Panc1 (cell line): ENCODE measurements at regions not wholly inside any gene's neighbourhood (a gene's known extent, or its start where the extent isn't known, plus 50 kb on each side); places are given as distances from the start of the nearest gene placed in this dataset.

Source experiments
- ATAC-seq: fragments of 200-7000 bp; cut with Tn5 transposase; 2 replicates; pipeline ENCODE4 v1.9.1; 2020; ENCODE audit warnings: mild to moderate bottlenecking, moderate library complexity
- BruUV-seq: library from RNA; stranded (reverse); fragments of 400-500 nt; replicated peaks from 2 replicates; lab custom pipeline; 2021; lab: Mats Ljungman, UMichigan
- CTCF ChIA-PET: fragments of 300-600 bp; sonication (Branson Sonifier 250); formaldehyde crosslinking; loops from one replicate; lab custom pipeline; 2022; ENCODE audit warnings: antibody characterized with exemption; lab: Charles Lee
- POLR2A ChIA-PET: fragments of 300-600 bp; sonication (Branson Sonifier 250); formaldehyde crosslinking; loops from one replicate; lab custom pipeline; 2022; ENCODE audit warnings: antibody characterized with exemption; lab: Charles Lee
- DNase-seq: peaks from one replicate; pipeline ENCODE4 v3.0.0-alpha.2; 2010; ENCODE audit warnings: low read depth, low spot score
- H3K27ac ChIP-seq: 2 replicates; pipeline ENCODE4 v1.5.1; 2011; ENCODE audit warnings: mild to moderate bottlenecking, low read length, inconsistent platforms
- H3K27me3 ChIP-seq: fragments of 200-500 bp; sonication (Bioruptor generic); 2 replicates; pipeline ENCODE4 v1.6.0; 2014; ENCODE audit warnings: low read length, inconsistent platforms; ENCODE audit not compliant: control insufficient read depth, insufficient read depth
- H3K36me3 ChIP-seq: fragments of 200-500 bp; sonication (Bioruptor generic); 2 replicates; pipeline ENCODE4 v1.5.1; 2014; ENCODE audit warnings: inconsistent platforms, mild to moderate bottlenecking, low read length, moderate library complexity; ENCODE audit not compliant: control insufficient read depth, insufficient read depth
- H3K4me1 ChIP-seq: 2 replicates; pipeline ENCODE4 v1.5.1; 2011; ENCODE audit warnings: inconsistent platforms, mild to moderate bottlenecking, low read length, moderate library complexity; ENCODE audit not compliant: control insufficient read depth, insufficient read depth
- H3K4me3 ChIP-seq, 2 experiments: 2 replicates each; pipeline ENCODE4 v1.5.1; 2011 to 2012; ENCODE audit warnings: low read depth in 2 of 2, low read length in 2 of 2, mild to moderate bottlenecking in 2 of 2, inconsistent platforms in 1 of 2, moderate library complexity in 1 of 2
- H3K9me3 ChIP-seq: fragments of 200-500 bp; sonication (Bioruptor generic); 2 replicates; pipeline ENCODE4 v1.5.1; 2014; ENCODE audit warnings: low read depth, mild to moderate bottlenecking, inconsistent platforms, low read length, moderate library complexity; ENCODE audit not compliant: control insufficient read depth, insufficient read depth
- CTCF ChIP-seq: fragments of 450-650 bp; IDR thresholded peaks from 2 replicates; pipeline ENCODE4 v1.5.1; 2017; ENCODE audit warnings: mild to moderate bottlenecking
- POLR2AphosphoS5 ChIP-seq: IDR thresholded peaks from 2 replicates; pipeline ENCODE4 v1.6.1; 2012; ENCODE audit warnings: mild to moderate bottlenecking, low read depth, low read length, moderate library complexity
- SIN3A ChIP-seq: IDR thresholded peaks from 2 replicates; pipeline ENCODE4 v1.6.1; 2012; ENCODE audit warnings: low read depth, mild to moderate bottlenecking, low read length, moderate library complexity, borderline replicate concordance; ENCODE audit not compliant: insufficient read depth
- TCF7L2 ChIP-seq: IDR thresholded peaks from 2 replicates; pipeline ENCODE4 v1.6.1; 2011; ENCODE audit warnings: mild to moderate bottlenecking, low read depth, low read length, inconsistent platforms
- in situ Hi-C: cut with HindIII; loops from 2 replicates; pipeline ENCODE4 v1.10.0; 2016; ENCODE audit warnings: low sequenced_read_pairs, low pct_unique_long_range_greater_than_20kb
- intact Hi-C: fragments of 100-400 bp; cut with micrococcal nuclease; formaldehyde crosslinking; loops from one replicate; pipeline ENCODE4 v1.10.0; 2022; ENCODE audit not compliant: unreplicated experiment
- TF ChIP-seq, protein P1 (sequence below), 2 experiments: IDR thresholded peaks; 2 replicates each; pipeline ENCODE4 v1.6.1; 2011 to 2012; ENCODE audit warnings: low read depth in 2 of 2, control low read depth in 1 of 2, low read length in 1 of 2, mild to moderate bottlenecking in 1 of 2, moderate library complexity in 1 of 2; ENCODE audit not compliant: insufficient read depth in 1 of 2

DNA sequence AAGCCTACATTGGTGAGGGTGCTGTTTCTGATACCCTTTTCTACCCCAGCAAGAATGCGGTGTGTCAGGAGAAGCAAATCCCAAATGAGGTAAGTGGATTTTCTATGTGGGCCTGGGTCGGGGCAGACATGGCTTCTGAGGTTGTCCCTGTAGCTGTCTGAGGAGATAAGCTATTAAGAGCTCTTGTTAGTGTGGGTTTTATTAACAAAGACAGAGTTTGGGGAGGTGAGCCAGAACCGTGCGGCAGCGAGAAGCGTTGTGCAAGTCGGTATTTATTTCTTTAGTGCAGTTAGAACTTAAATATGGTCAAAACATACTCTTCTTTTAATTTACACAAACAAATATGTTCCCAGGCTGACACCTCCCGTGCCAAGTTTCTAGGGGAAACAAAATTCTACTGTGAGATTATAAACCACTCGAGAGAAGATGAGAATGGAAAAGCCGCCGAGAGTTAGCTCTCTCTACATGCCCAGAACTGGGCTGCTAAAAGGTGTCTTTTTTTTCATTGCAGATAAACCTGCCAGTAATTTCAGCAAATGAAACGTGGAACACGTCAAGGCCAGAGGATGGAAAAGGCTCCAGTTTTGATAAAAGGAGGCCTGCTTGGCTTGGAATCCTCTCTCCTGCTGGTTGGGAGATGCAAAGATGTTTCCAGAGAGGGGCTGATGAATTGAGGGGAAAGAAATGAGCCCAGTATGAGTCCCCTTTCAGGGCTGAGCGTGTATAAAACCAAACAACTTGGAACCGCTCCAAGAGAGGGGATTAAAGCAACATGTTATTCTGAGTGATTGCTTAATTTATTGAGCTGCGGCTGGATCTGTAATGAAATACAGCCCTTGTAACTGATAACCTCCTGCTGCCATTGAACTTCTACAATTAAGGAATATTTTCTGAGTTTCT lies 254.6 kb downstream of the MRTFB start:
- DNase-seq (no peak), ATAC-seq (no peak)
- in situ Hi-C loops: no loop called here
- CTCF ChIA-PET: no interaction called here
- Histone ChIP-seq H3K27me3 (no peaks in the 10 kb centered on the region), H3K4me3 (no peak overlapping the region), H3K9me3 (no peaks in the 10 kb centered on the region), H3K4me1 (peaks cover 6% of the 10 kb centered on the region; the same call in 1 of the 2 replicates), H3K36me3 (no peaks in the 10 kb centered on the region), H3K27ac (no peak overlapping the region)
- no peak for TF ChIP-seq SIN3A
- TF ChIP-seq, protein P1, sequence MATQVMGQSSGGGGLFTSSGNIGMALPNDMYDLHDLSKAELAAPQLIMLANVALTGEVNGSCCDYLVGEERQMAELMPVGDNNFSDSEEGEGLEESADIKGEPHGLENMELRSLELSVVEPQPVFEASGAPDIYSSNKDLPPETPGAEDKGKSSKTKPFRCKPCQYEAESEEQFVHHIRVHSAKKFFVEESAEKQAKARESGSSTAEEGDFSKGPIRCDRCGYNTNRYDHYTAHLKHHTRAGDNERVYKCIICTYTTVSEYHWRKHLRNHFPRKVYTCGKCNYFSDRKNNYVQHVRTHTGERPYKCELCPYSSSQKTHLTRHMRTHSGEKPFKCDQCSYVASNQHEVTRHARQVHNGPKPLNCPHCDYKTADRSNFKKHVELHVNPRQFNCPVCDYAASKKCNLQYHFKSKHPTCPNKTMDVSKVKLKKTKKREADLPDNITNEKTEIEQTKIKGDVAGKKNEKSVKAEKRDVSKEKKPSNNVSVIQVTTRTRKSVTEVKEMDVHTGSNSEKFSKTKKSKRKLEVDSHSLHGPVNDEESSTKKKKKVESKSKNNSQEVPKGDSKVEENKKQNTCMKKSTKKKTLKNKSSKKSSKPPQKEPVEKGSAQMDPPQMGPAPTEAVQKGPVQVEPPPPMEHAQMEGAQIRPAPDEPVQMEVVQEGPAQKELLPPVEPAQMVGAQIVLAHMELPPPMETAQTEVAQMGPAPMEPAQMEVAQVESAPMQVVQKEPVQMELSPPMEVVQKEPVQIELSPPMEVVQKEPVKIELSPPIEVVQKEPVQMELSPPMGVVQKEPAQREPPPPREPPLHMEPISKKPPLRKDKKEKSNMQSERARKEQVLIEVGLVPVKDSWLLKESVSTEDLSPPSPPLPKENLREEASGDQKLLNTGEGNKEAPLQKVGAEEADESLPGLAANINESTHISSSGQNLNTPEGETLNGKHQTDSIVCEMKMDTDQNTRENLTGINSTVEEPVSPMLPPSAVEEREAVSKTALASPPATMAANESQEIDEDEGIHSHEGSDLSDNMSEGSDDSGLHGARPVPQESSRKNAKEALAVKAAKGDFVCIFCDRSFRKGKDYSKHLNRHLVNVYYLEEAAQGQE (IDR thresholded peaks at IDR 0.05; ENCODE audit: insufficient read depth in 1 of 2, low read depth in 2 of 2, low read length in 1 of 2): no peak
- no peak for TF ChIP-seq CTCF
- no peak for TF ChIP-seq POLR2AphosphoS5
- no peak for TF ChIP-seq TCF7L2
- BruUV-seq: no TSS peak
- POLR2A ChIA-PET: no interaction called here
- intact Hi-C loops: no loop called here

DNA sequence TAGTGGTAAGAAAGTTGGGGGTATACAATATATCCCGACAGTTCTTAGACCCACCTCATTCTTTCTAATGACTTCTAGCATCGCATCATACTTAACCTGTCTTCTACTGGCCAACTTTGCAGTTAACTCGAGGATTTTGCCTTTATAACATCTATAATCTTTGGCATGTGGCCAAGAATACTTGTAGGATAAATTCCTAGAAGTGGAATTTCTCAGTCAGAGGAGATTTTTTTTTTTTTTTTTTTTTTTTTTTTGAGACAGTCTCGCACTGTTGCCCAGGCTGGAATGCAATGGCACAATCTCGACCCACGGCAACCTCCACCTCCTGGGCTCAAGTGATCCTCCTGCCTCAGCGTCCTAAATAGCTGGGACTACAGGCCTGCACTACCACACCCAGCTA lies 253.5 kb downstream of the MRTFB start:
- Histone ChIP-seq H3K4me1 (peaks cover 6% of the 10 kb centered on the region; the same call in 1 of the 2 replicates), H3K36me3 (no peaks in the 10 kb centered on the region), H3K9me3 (no peaks in the 10 kb centered on the region), H3K4me3 (no peak overlapping the region), H3K27ac (no peak overlapping the region), H3K27me3 (no peaks in the 10 kb centered on the region)
- CTCF ChIA-PET: no interaction called here
- no peak for DNase-seq
- TF ChIP-seq TCF7L2 (no peak), SIN3A (no peak)
- TF ChIP-seq, protein P1 (IDR thresholded peaks at IDR 0.05; ENCODE audit: insufficient read depth in 1 of 2, low read depth in 2 of 2, low read length in 1 of 2): no peak
- in situ Hi-C loops: no loop called here
- POLR2A ChIA-PET: no interaction called here
- no TSS peak for BruUV-seq
- no peak for ATAC-seq
- intact Hi-C loops: no loop called here
